SK-N-SH (cell line): ENCODE measurements at regions not wholly inside any gene's neighbourhood (a gene's known extent, or its start where the extent isn't known, plus 50 kb on each side); places are given as distances from the start of the nearest gene placed in this dataset.

Experiments
- CTCF ChIP-seq: fragments of 200-600 bp; sonication (generic); IDR thresholded peaks from 2 replicates; pipeline ENCODE4 v1.6.1; 2017; ENCODE audit warnings: antibody characterized with exemption, mild to moderate bottlenecking, moderate library complexity
- EP300 ChIP-seq, 2 experiments: IDR thresholded peaks; 2 replicates each; pipeline versions ENCODE4 v1.4.0 to v1.6.1; 2012; ENCODE audit warnings: borderline replicate concordance in 1 of 2, low read depth in 1 of 2, low read length in 1 of 2
- MXI1 ChIP-seq: IDR thresholded peaks from 2 replicates; pipeline ENCODE4 v1.6.1; 2012; ENCODE audit warnings: mild to moderate bottlenecking, low read depth, low read length, improper control_type of control experiment
- NRF1 ChIP-seq: IDR thresholded peaks from 2 replicates; pipeline ENCODE4 v1.6.1; 2012; ENCODE audit warnings: low read depth, mild to moderate bottlenecking, low read length
- PBX3 ChIP-seq: IDR thresholded peaks from 2 replicates; pipeline ENCODE4; 2012
- POLR2AphosphoS5 ChIP-seq: IDR thresholded peaks from 2 replicates; pipeline ENCODE4 v1.6.1; 2012; ENCODE audit warnings: low read depth, low read length
- REST ChIP-seq: IDR thresholded peaks from 2 replicates; pipeline ENCODE4 v1.6.1; 2012; ENCODE audit warnings: mild to moderate bottlenecking, low read depth, low read length, moderate library complexity
- USF1 ChIP-seq: IDR thresholded peaks from 2 replicates; pipeline ENCODE4 v1.4.0; 2012; ENCODE audit warnings: low read depth, borderline replicate concordance

- TF ChIP-seq CTCF (no peak), PBX3 (no peak), NRF1 (no peak), POLR2AphosphoS5 (no peak), USF1 (no peak), REST (no peak), EP300 (IDR thresholded peaks at IDR 0.05; ENCODE audit: borderline replicate concordance in 1 of 2, low read depth in 1 of 2, low read length in 1 of 2) (no peak), MXI1 (no peak)
These were observed 229.7 kb upstream of the DKK2 start for GRCh38 chr4:107265859-107266258.
